H1 (cell line): ENCODE measurements at regions not wholly inside any gene's neighbourhood (a gene's known extent, or its start where the extent isn't known, plus 50 kb on each side); places are given as distances from the start of the nearest gene placed in this dataset.

Source experiments
- BACH1 ChIP-seq: IDR thresholded peaks from 2 replicates; pipeline ENCODE4 v1.6.1; 2012; ENCODE audit warnings: low read length, improper control_type of control experiment
- CBX5 ChIP-seq: fragments of 300-800, 300-1000 bp; sonication (generic); IDR thresholded peaks from 2 replicates; pipeline ENCODE4 v1.7.1; 2016; ENCODE audit warnings: antibody characterized with exemption, low read length, low read depth
- CEBPB ChIP-seq: IDR thresholded peaks from 2 replicates; pipeline ENCODE4 v1.6.1; 2012; ENCODE audit warnings: low read depth, low read length
- CTCF ChIP-seq, 3 experiments: IDR thresholded peaks; 1 replicate in 2 of 3; 2 replicates in 1 of 3; pipeline versions ENCODE4 v1.5.1 to v1.6.1; 2011; ENCODE audit warnings: low read length in 3 of 3, mild to moderate bottlenecking in 3 of 3, inconsistent platforms in 2 of 3, low read depth in 1 of 3, moderate library complexity in 1 of 3; ENCODE audit not compliant: insufficient read depth in 1 of 3; ENCODE audit errors: control extremely low read depth in 1 of 3
- EP300 ChIP-seq, 2 experiments: IDR thresholded peaks; 1 replicate in 1 of 2; 2 replicates in 1 of 2; pipeline ENCODE4 v1.6.1; 2011 to 2012; ENCODE audit warnings: low read depth in 2 of 2, low read length in 2 of 2, mild to moderate bottlenecking in 2 of 2, borderline replicate concordance in 1 of 2, inconsistent platforms in 1 of 2, moderate library complexity in 1 of 2
- GABPA ChIP-seq: IDR thresholded peaks from 2 replicates; pipeline ENCODE4 v1.6.1; 2011; ENCODE audit warnings: mild to moderate bottlenecking, low read length, moderate library complexity, borderline replicate concordance; ENCODE audit not compliant: insufficient read depth
- GTF2F1 ChIP-seq: IDR thresholded peaks from 2 replicates; pipeline ENCODE4 v1.6.1; 2012; ENCODE audit warnings: low read depth, low read length, improper control_type of control experiment, borderline replicate concordance
- HDAC6 ChIP-seq: IDR thresholded peaks from one replicate; pipeline ENCODE4 v1.7.1; 2012; ENCODE audit warnings: low read depth, mild to moderate bottlenecking, inconsistent platforms, low read length, moderate library complexity
- JUN ChIP-seq: IDR thresholded peaks from 2 replicates; pipeline ENCODE4 v1.6.1; 2011; ENCODE audit warnings: low read depth, mild to moderate bottlenecking, improper control_type of control experiment, low read length
- MAX ChIP-seq: IDR thresholded peaks from 2 replicates; pipeline ENCODE4 v1.6.1; 2012; ENCODE audit warnings: inconsistent platforms
- POLR2A ChIP-seq, 2 experiments: IDR thresholded peaks; 1 replicate in 1 of 2; 2 replicates in 1 of 2; pipeline ENCODE4 v1.6.1; 2011; ENCODE audit warnings: low read depth in 2 of 2, low read length in 2 of 2, mild to moderate bottlenecking in 2 of 2; ENCODE audit errors: control extremely low read depth in 1 of 2
- RFX5 ChIP-seq: IDR thresholded peaks from 2 replicates; pipeline ENCODE4 v1.6.1; 2011; ENCODE audit warnings: low read depth, low read length, improper control_type of control experiment, borderline replicate concordance

- no peak for TF ChIP-seq POLR2A (IDR thresholded peaks at IDR 0.05; ENCODE audit: control extremely low read depth in 1 of 2, low read depth in 2 of 2, low read length in 2 of 2)
- no peak for TF ChIP-seq CTCF (IDR thresholded peaks at IDR 0.05; ENCODE audit: control extremely low read depth in 1 of 3, insufficient read depth in 1 of 3, low read depth in 1 of 3, low read length in 3 of 3)
- TF ChIP-seq HDAC6: no peak
- no peak for TF ChIP-seq MAX
- no peak for TF ChIP-seq EP300 (IDR thresholded peaks at IDR 0.05; ENCODE audit: borderline replicate concordance in 1 of 2, low read depth in 2 of 2, low read length in 2 of 2)
- TF ChIP-seq GABPA: no peak
- no peak for TF ChIP-seq CBX5
- no peak for TF ChIP-seq RFX5
- no peak for TF ChIP-seq BACH1
- TF ChIP-seq GTF2F1: no peak
- TF ChIP-seq JUN: no peak
- no peak for TF ChIP-seq CEBPB
Measured at GRCh38 chr2:129860088-129860487, 119.4 kb upstream of the RAB6C start.
